HG03565 (cell line): ENCODE measurements at regions not wholly inside any gene's neighbourhood (a gene's known extent, or its start where the extent isn't known, plus 50 kb on each side); places are given as distances from the start of the nearest gene placed in this dataset.
A peak's percentile ranks its signal among the peaks of the same experiment; 100 is the strongest.
"Not testable (repeated sequence)": the region's sequence is repeated elsewhere in the genome, so short reads cannot be mapped to it uniquely, and the experiment has no call there.

Source experiments
- ATAC-seq: cut with Tn5 transposase; IDR thresholded peaks from one replicate; pipeline ENCODE4 v1.9.1; 2021; ENCODE audit warnings: mild to moderate bottlenecking, moderate library complexity; ENCODE audit not compliant: unreplicated experiment

- ATAC-seq, result no peak
These were observed 457.2 kb downstream of the AEBP2 start for GRCh38 chr12:19896534-19896933.

- ATAC-seq, result no peak
These were observed 458.7 kb downstream of the AEBP2 start for GRCh38 chr12:19897900-19898408.

- ATAC-seq, result no peak
These were observed 462.5 kb downstream of the AEBP2 start for GRCh38 chr12:19901841-19902240.

- ATAC-seq, result no peak
These were observed 463.5 kb upstream of the PDE3A start for GRCh38 chr12:19904819-19905218.

- ATAC-seq, result no peak
These were observed 459.5 kb upstream of the PDE3A start for GRCh38 chr12:19908830-19909229.

- no peak for ATAC-seq
These were observed 458.9 kb upstream of the PDE3A start for GRCh38 chr12:19909418-19909817.

GRCh38 chr12:19910681-19911080 is 457.7 kb upstream of the PDE3A start:
- no peak for ATAC-seq

GRCh38 chr12:19912991-19913390 is 455.3 kb upstream of the PDE3A start:
- ATAC-seq, result no peak

- peak; percentile 43 for ATAC-seq
These were observed 452.7 kb upstream of the PDE3A start for GRCh38 chr12:19915392-19916195.

GRCh38 chr12:19916196-19916753 is 452.1 kb upstream of the PDE3A start:
- ATAC-seq, result no peak

- no peak for ATAC-seq
These were observed 451.4 kb upstream of the PDE3A start for GRCh38 chr12:19916974-19917373.

GRCh38 chr12:19921716-19922115 is 446.6 kb upstream of the PDE3A start:
- not testable (repeated sequence) for ATAC-seq

GRCh38 chr12:19922717-19923116 is 445.6 kb upstream of the PDE3A start:
- ATAC-seq, result no peak

- ATAC-seq, result no peak
These were observed 444.0 kb upstream of the PDE3A start for GRCh38 chr12:19924360-19924759.

GRCh38 chr12:19925841-19926240 is 442.5 kb upstream of the PDE3A start:
- no peak for ATAC-seq

GRCh38 chr12:19926266-19926665 is 442.1 kb upstream of the PDE3A start:
- ATAC-seq, result no peak

- ATAC-seq, result no peak
These were observed 440.7 kb upstream of the PDE3A start for GRCh38 chr12:19927661-19928060.

- no peak for ATAC-seq
These were observed 435.9 kb upstream of the PDE3A start for GRCh38 chr12:19932413-19932812.

- ATAC-seq, result no peak
These were observed 434.4 kb upstream of the PDE3A start for GRCh38 chr12:19933924-19934323.

- no peak for ATAC-seq
These were observed 431.2 kb upstream of the PDE3A start for GRCh38 chr12:19937161-19937560.

GRCh38 chr12:19938031-19938430 is 430.3 kb upstream of the PDE3A start:
- no peak for ATAC-seq

GRCh38 chr12:19938491-19938890 is 429.8 kb upstream of the PDE3A start:
- no peak for ATAC-seq
